ENCODE measurements at regions not wholly inside any gene's neighbourhood (a gene's known extent, or its start where the extent isn't known, plus 50 kb on each side); places are given as distances from the start of the nearest gene placed in this dataset.

DNA sequence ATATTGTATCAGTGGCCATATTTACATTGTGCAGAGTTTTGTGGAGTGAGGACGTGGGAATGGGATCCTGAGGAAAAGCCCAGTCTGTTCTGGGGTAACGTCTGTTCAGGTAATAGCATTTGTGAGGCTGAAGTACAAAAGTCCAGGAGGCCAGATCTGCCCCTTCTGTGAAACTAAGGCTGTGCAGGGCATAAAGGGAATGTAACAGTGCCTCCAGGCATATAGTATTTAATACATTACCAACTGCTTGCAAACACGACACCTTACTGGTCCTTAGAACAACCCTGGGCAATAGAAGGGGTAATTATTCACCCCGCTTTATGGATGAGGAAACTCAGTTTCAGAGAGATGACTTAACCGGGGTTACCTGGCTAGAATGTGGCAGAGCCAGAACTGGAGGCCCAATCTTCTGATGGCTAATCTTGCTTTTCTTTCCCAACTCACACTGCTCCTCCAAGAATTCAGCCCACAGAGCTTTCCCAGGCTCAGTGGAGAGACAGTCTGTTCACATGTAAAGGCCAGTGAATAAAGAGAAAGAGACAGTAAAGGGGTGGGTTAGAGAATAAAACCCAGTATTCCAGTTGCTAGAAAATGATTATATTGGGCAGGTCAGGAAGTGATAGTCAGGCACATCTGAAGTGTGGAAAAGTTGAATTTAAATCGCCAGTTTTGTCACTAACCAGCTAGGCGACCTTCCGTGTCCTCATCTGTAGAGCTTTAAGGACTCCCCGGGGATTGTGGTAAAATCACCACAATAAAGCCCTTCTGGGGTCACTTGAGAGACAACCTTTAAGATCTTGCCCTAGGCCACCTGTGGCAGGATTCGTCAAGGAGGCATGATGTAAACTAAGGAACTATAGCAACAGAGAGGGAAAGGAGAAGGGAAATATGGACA, 280.7 kb upstream of the CITED2 start:
- TF ChIP-seq, protein P1, sequence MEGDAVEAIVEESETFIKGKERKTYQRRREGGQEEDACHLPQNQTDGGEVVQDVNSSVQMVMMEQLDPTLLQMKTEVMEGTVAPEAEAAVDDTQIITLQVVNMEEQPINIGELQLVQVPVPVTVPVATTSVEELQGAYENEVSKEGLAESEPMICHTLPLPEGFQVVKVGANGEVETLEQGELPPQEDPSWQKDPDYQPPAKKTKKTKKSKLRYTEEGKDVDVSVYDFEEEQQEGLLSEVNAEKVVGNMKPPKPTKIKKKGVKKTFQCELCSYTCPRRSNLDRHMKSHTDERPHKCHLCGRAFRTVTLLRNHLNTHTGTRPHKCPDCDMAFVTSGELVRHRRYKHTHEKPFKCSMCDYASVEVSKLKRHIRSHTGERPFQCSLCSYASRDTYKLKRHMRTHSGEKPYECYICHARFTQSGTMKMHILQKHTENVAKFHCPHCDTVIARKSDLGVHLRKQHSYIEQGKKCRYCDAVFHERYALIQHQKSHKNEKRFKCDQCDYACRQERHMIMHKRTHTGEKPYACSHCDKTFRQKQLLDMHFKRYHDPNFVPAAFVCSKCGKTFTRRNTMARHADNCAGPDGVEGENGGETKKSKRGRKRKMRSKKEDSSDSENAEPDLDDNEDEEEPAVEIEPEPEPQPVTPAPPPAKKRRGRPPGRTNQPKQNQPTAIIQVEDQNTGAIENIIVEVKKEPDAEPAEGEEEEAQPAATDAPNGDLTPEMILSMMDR (IDR thresholded peaks at IDR 0.05), result no peak
- TF ChIP-seq POLR2A (IDR thresholded peaks at IDR 0.05) (no peak), POLR2AphosphoS5 (IDR thresholded peaks at IDR 0.05) (no peak), EP300 (IDR thresholded peaks at IDR 0.05) (no peak)
